Dermis microvascular lymphatic vessel endothelial cell (primary cell): ENCODE measurements at regions not wholly inside any gene's neighbourhood (a gene's known extent, or its start where the extent isn't known, plus 50 kb on each side); places are given as distances from the start of the nearest gene placed in this dataset.
A peak's percentile ranks its signal among the peaks of the same experiment; 100 is the strongest.

ENCODE experiments used
- DNase-seq, 2 donors: peaks; one replicate each; pipeline versions ENCODE4 v3.0.0 to v3.0.0-alpha.2; 2010; ENCODE audit warnings: low read depth in 2 of 2

GRCh38 chr7:116145245-116145852 lies 65.0 kb upstream of the TES start:
- DNase-seq = no peak

- DNase-seq = no peak
Measured at GRCh38 chr7:116148108-116148507, 62.2 kb upstream of the TES start.

- no peak for DNase-seq
Measured at GRCh38 chr7:116148626-116149025, 61.7 kb upstream of the TES start.

GRCh38 chr7:116150588-116150987 lies 59.8 kb upstream of the TES start:
- peak in 1 of 2 donors; percentile 44 for DNase-seq

- no peak for DNase-seq
Measured at GRCh38 chr7:116152276-116152675, 58.1 kb upstream of the TES start.

- peak in 1 of 2 donors; percentile 16 for DNase-seq
Measured at GRCh38 chr7:116153050-116153449, 57.3 kb upstream of the TES start.

GRCh38 chr7:116159711-116160110 lies 50.6 kb upstream of the TES start:
- no peak for DNase-seq
